ENCODE measurements at regions not wholly inside any gene's neighbourhood (a gene's known extent, or its start where the extent isn't known, plus 50 kb on each side); places are given as distances from the start of the nearest gene placed in this dataset.

GRCh38 chr14:97697772-97698171, 900.6 kb downstream of the VRK1 start:
- Histone ChIP-seq H3K4me2 (ENCODE audit: low read length) (no peak overlapping the region), H4K20me1 (ENCODE audit: insufficient read depth) (no peaks in the 10 kb centered on the region), H3K27ac (ENCODE audit: low read length) (no peak overlapping the region)

GRCh38 chr14:97699026-97699425, 901.8 kb downstream of the VRK1 start:
- no peak overlapping the region for H2AFZ ChIP-seq (ENCODE audit: low read depth, low read length)
- no peaks in the 10 kb centered on the region for H3K36me3 ChIP-seq (ENCODE audit: insufficient read depth, low read length)
- no peak overlapping the region for H3K27ac ChIP-seq (ENCODE audit: low read length)
- no peak overlapping the region for H3K4me2 ChIP-seq (ENCODE audit: low read length)
- no peaks in the 10 kb centered on the region for H3K9me2 ChIP-seq (ENCODE audit: insufficient read depth, low read length)
- no peaks in the 10 kb centered on the region for H3F3A ChIP-seq (ENCODE audit: insufficient read depth, low read length, poor library complexity, severe bottlenecking)
- H3K4me3 ChIP-seq (ENCODE audit: low read length), result no peak overlapping the region
- no peaks in the 10 kb centered on the region for H4K20me1 ChIP-seq (ENCODE audit: insufficient read depth)
- no peaks in the 10 kb centered on the region for H3K27me3 ChIP-seq (ENCODE audit: insufficient read depth, low read depth, low read length)
- TF ChIP-seq POLR2AphosphoS5 (IDR thresholded peaks at IDR 0.05) (no peak), REST (IDR thresholded peaks at IDR 0.05; ENCODE audit: borderline replicate concordance) (no peak), CTCF (IDR thresholded peaks at IDR 0.05; ENCODE audit: poor library complexity, severe bottlenecking) (no peak), SMC3 (conservative IDR thresholded peaks at IDR 0.05; ENCODE audit: poor library complexity) (no peak)
- H3K79me2 ChIP-seq (replicated peaks; ENCODE audit: insufficient read depth, low read length), result no peaks in the 10 kb centered on the region
- H3K9me3 ChIP-seq (ENCODE audit: low read length), result no peaks in the 10 kb centered on the region
- H3K9ac ChIP-seq (ENCODE audit: low read length), result no peak overlapping the region

More at GRCh38 chr14:97697772-97698171, 900.6 kb downstream of the VRK1 start:
- no peaks in the 10 kb centered on the region for H3K27me3 ChIP-seq (ENCODE audit: insufficient read depth, low read depth, low read length)
- H3F3A ChIP-seq (ENCODE audit: insufficient read depth, low read length, poor library complexity, severe bottlenecking), result no peaks in the 10 kb centered on the region
- H3K36me3 ChIP-seq (ENCODE audit: insufficient read depth, low read length), result no peaks in the 10 kb centered on the region
- H3K9me2 ChIP-seq (ENCODE audit: insufficient read depth, low read length), result no peaks in the 10 kb centered on the region
- no peaks in the 10 kb centered on the region for H3K9me3 ChIP-seq (ENCODE audit: low read length)
- H2AFZ ChIP-seq (ENCODE audit: low read depth, low read length), result no peak overlapping the region
- no peak overlapping the region for H3K9ac ChIP-seq (ENCODE audit: low read length)
- H3K4me3 ChIP-seq (ENCODE audit: low read length), result no peak overlapping the region
- TF ChIP-seq RAD21 (conservative IDR thresholded peaks at IDR 0.05) (no peak), SMC3 (conservative IDR thresholded peaks at IDR 0.05; ENCODE audit: poor library complexity) (no peak), EZH2 (IDR thresholded peaks at IDR 0.05; ENCODE audit: borderline replicate concordance, insufficient read depth, low read length, poor library complexity, severe bottlenecking) (no peak), EP300 (conservative IDR thresholded peaks at IDR 0.05; ENCODE audit: poor library complexity, severe bottlenecking) (no peak), TAF1 (IDR thresholded peaks at IDR 0.05; ENCODE audit: low read depth) (no peak), CTCF (IDR thresholded peaks at IDR 0.05; ENCODE audit: poor library complexity, severe bottlenecking) (no peak), MXI1 (conservative IDR thresholded peaks at IDR 0.05; ENCODE audit: poor library complexity, severe bottlenecking) (no peak)
- no peaks in the 10 kb centered on the region for H3K79me2 ChIP-seq (replicated peaks; ENCODE audit: insufficient read depth, low read length)

Measured in neural cell (in vitro differentiated cells).